Caco-2 (cell line): ENCODE measurements at regions not wholly inside any gene's neighbourhood (a gene's known extent, or its start where the extent isn't known, plus 50 kb on each side); places are given as distances from the start of the nearest gene placed in this dataset.

Experiments used
- BruUV-seq: library from RNA; stranded (reverse); fragments of 400-500 nt; replicated peaks from 2 replicates; lab custom pipeline; 2021; lab: Mats Ljungman, UMichigan
- CTCF ChIA-PET: fragments of 300-600 bp; sonication (Branson Sonifier 250); formaldehyde crosslinking; loops from one replicate; lab custom pipeline; 2022; ENCODE audit warnings: antibody characterized with exemption; lab: Charles Lee
- POLR2A ChIA-PET: fragments of 300-600 bp; sonication (Branson Sonifier 250); formaldehyde crosslinking; loops from one replicate; lab custom pipeline; 2022; ENCODE audit warnings: antibody characterized with exemption; lab: Charles Lee
- DNase-seq, 2 experiments: peaks; one replicate each; pipeline versions ENCODE4 v3.0.0 to v3.0.0-alpha.2; 2020 to 2022
- H3K27me3 ChIP-seq: replicated peaks from 2 replicates; pipeline ENCODE4 v1.6.0; 2011; ENCODE audit warnings: low read length; ENCODE audit not compliant: control insufficient read depth, insufficient read depth
- H3K36me3 ChIP-seq: 2 replicates; pipeline ENCODE4 v1.5.1; 2011; ENCODE audit warnings: low read length; ENCODE audit not compliant: control insufficient read depth, insufficient read depth
- H3K4me1 ChIP-seq: fragments of 250-450 bp; sonication (Bioruptor Pico); 2 replicates; pipeline ENCODE4 v1.5.1; 2020; ENCODE audit warnings: mild to moderate bottlenecking
- H3K4me3 ChIP-seq: 2 replicates; pipeline ENCODE4 v1.5.1; 2011; ENCODE audit warnings: low read depth, mild to moderate bottlenecking, control low read depth, low read length
- H3K9me3 ChIP-seq: fragments of 250-450 bp; sonication (Bioruptor Pico); 2 replicates; pipeline ENCODE4 v1.5.1; 2020; ENCODE audit warnings: mild to moderate bottlenecking, moderate library complexity
- H3K27ac Mint-ChIP-seq: one replicate; pipeline ENCODE4 v1.8.0; 2022; ENCODE audit warnings: mixed read lengths; ENCODE audit not compliant: unreplicated experiment
- H3K27me3 Mint-ChIP-seq: one replicate; pipeline ENCODE4 v1.8.0; 2022; ENCODE audit warnings: mixed read lengths; ENCODE audit not compliant: insufficient read depth, unreplicated experiment
- H3K36me3 Mint-ChIP-seq: one replicate; pipeline ENCODE4 v1.8.0; 2022; ENCODE audit warnings: mild to moderate bottlenecking, mixed read lengths; ENCODE audit not compliant: insufficient read depth, unreplicated experiment
- H3K4me1 Mint-ChIP-seq: one replicate; pipeline ENCODE4 v1.8.0; 2022; ENCODE audit warnings: low read depth, mixed read lengths; ENCODE audit not compliant: unreplicated experiment
- H3K4me3 Mint-ChIP-seq: one replicate; pipeline ENCODE4 v1.8.0; 2022; ENCODE audit warnings: mild to moderate bottlenecking, moderate library complexity, mixed read lengths; ENCODE audit not compliant: unreplicated experiment
- H3K9me3 Mint-ChIP-seq: one replicate; pipeline ENCODE4 v1.8.0; 2022; ENCODE audit warnings: mixed read lengths; ENCODE audit not compliant: unreplicated experiment
- CTCF ChIP-seq, 2 experiments: fragments of 200-600 bp in 1 of 2; IDR thresholded peaks; 1 replicate in 1 of 2; 2 replicates in 1 of 2; pipeline versions ENCODE4 v1.5.1 to v1.8.0; 2011 to 2022; ENCODE audit warnings: antibody characterized with exemption in 1 of 2, control low read depth in 1 of 2, inconsistent platforms in 1 of 2, low read depth in 1 of 2, low read length in 1 of 2, mild to moderate bottlenecking in 1 of 2, moderate library complexity in 1 of 2; ENCODE audit not compliant: insufficient read depth in 1 of 2, severe bottlenecking in 1 of 2, unreplicated experiment in 1 of 2
- intact Hi-C: fragments of 100-400 bp; cut with micrococcal nuclease; formaldehyde crosslinking; loops from one replicate; pipeline ENCODE4 v1.10.0; 2022; ENCODE audit not compliant: unreplicated experiment

GRCh38 chr18:59044855-59045254, 94.8 kb upstream of the SEC11C start:
- POLR2A ChIA-PET, result no interaction called here
- no peak for TF ChIP-seq CTCF (IDR thresholded peaks at IDR 0.05; ENCODE audit: insufficient read depth in 1 of 2, low read depth in 1 of 2, low read length in 1 of 2, severe bottlenecking in 1 of 2, unreplicated experiment in 1 of 2)

GRCh38 chr18:59047321-59048047, 92.2 kb upstream of the SEC11C start:
- TF ChIP-seq CTCF (IDR thresholded peaks at IDR 0.05; ENCODE audit: insufficient read depth in 1 of 2, low read depth in 1 of 2, low read length in 1 of 2, severe bottlenecking in 1 of 2, unreplicated experiment in 1 of 2), result no peak
- Mint-ChIP-seq H3K4me3 (no peak overlapping the region), H3K4me1 (no peaks in the 10 kb centered on the region), H3K9me3 (no peaks in the 10 kb centered on the region), H3K27me3 (no peaks in the 10 kb centered on the region), H3K36me3 (no peaks in the 10 kb centered on the region), H3K27ac (no peak overlapping the region)
- no peak for DNase-seq
- POLR2A ChIA-PET, result no interaction called here
- no TSS peak for BruUV-seq
- intact Hi-C loops, result no loop called here
- CTCF ChIA-PET, result no interaction called here
- no peaks in the 10 kb centered on the region for H3K27me3 ChIP-seq
- H3K36me3 ChIP-seq, result no peaks in the 10 kb centered on the region
- no peaks in the 10 kb centered on the region for H3K9me3 ChIP-seq
- H3K4me3 ChIP-seq, result no peak overlapping the region
- no peaks in the 10 kb centered on the region for H3K4me1 ChIP-seq

More at GRCh38 chr18:59044855-59045254, 94.8 kb upstream of the SEC11C start:
- H3K27me3 Mint-ChIP-seq, result no peaks in the 10 kb centered on the region
- BruUV-seq, result no TSS peak
- Histone ChIP-seq H3K27me3 (no peaks in the 10 kb centered on the region), H3K4me1 (no peaks in the 10 kb centered on the region), H3K4me3 (no peak overlapping the region), H3K9me3 (no peaks in the 10 kb centered on the region), H3K36me3 (no peaks in the 10 kb centered on the region)
- H3K4me1 Mint-ChIP-seq, result no peaks in the 10 kb centered on the region
- intact Hi-C loops, result no loop called here
- no peaks in the 10 kb centered on the region for H3K9me3 Mint-ChIP-seq
- CTCF ChIA-PET, result no interaction called here
- DNase-seq, result no peak
- no peak overlapping the region for H3K27ac Mint-ChIP-seq
- no peaks in the 10 kb centered on the region for H3K36me3 Mint-ChIP-seq
- H3K4me3 Mint-ChIP-seq, result no peak overlapping the region

DNA sequence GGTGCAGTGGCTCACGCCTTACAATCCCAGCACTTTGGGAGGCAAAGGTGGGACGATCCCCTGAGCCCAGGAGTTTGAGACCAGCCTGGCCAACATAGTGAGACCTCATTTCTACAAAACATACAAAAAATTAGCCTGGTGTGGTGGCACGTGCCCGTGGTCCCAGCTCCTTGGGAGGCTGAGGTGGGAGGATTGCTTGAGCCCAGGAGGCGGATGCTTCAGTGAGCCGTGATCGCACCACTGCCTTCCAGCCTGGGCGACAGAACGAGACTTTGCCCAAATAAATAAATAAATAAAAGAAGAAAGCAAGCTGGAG, 91.7 kb upstream of the SEC11C start:
- Mint-ChIP-seq H3K27me3 (no peaks in the 10 kb centered on the region), H3K9me3 (no peaks in the 10 kb centered on the region), H3K4me1 (peaks cover 1% of the 10 kb centered on the region), H3K27ac (no peak overlapping the region), H3K36me3 (no peaks in the 10 kb centered on the region), H3K4me3 (no peak overlapping the region)
- CTCF ChIA-PET, result no interaction called here
- POLR2A ChIA-PET, result no interaction called here
- no peaks in the 10 kb centered on the region for H3K9me3 ChIP-seq
- H3K4me3 ChIP-seq, result no peak overlapping the region
- intact Hi-C loops, result no loop called here
- H3K36me3 ChIP-seq, result no peaks in the 10 kb centered on the region
- BruUV-seq, result no TSS peak
- no peak for DNase-seq
- no peaks in the 10 kb centered on the region for H3K27me3 ChIP-seq
- no peak for TF ChIP-seq CTCF (IDR thresholded peaks at IDR 0.05; ENCODE audit: insufficient read depth in 1 of 2, low read depth in 1 of 2, low read length in 1 of 2, severe bottlenecking in 1 of 2, unreplicated experiment in 1 of 2)
- H3K4me1 ChIP-seq, result no peaks in the 10 kb centered on the region
